Gastroesophageal sphincter (tissue), 4 donors: ENCODE measurements at regions not wholly inside any gene's neighbourhood (a gene's known extent, or its start where the extent isn't known, plus 50 kb on each side); places are given as distances from the start of the nearest gene placed in this dataset.

Experiments
- ATAC-seq: fragments of 150-250 bp; one replicate; pipeline ENCODE4 v1.9.1; 2016; ENCODE audit warnings: mild to moderate bottlenecking, moderate library complexity
- H3K27ac ChIP-seq, 4 donors: fragments of 200-600 bp; sonication (generic) in 3 of 4; 1 replicate in 3 of 4; 2 replicates in 1 of 4; pipeline ENCODE4 v1.5.1; 2016 to 2019
- H3K27me3 ChIP-seq: fragments of 200-600 bp; sonication (generic); one replicate; pipeline ENCODE4 v1.5.1; 2019
- H3K36me3 ChIP-seq, 2 donors: fragments of 200-600 bp; sonication (generic); one replicate each; pipeline ENCODE4 v1.5.1; 2019; ENCODE audit warnings: control low read depth in 1 of 2
- H3K4me1 ChIP-seq, 3 donors: fragments of 200-600 bp; sonication (generic); 1 replicate in 2 of 3; 2 replicates in 1 of 3; pipeline ENCODE4 v1.5.1; 2016 to 2019; ENCODE audit warnings: control low read depth in 2 of 3
- H3K4me3 ChIP-seq, 2 donors: fragments of 200-600 bp; sonication (generic); one replicate each; pipeline ENCODE4 v1.5.1; 2019; ENCODE audit warnings: mild to moderate bottlenecking in 1 of 2, moderate library complexity in 1 of 2
- H3K9me3 ChIP-seq, 3 donors: fragments of 200-600 bp; sonication (generic); one replicate each; pipeline ENCODE4 v1.5.1; 2017 to 2019; ENCODE audit warnings: control low read depth in 2 of 3
- CTCF ChIP-seq, 4 experiments: fragments of 200-600 bp in 2 of 4; fragments of 450-650 bp in 2 of 4; sonication (generic) in 1 of 4; IDR thresholded peaks; one replicate each; pipeline ENCODE4 v1.5.1; 2017 to 2019; ENCODE audit warnings: antibody characterized with exemption in 4 of 4, mild to moderate bottlenecking in 2 of 4, moderate library complexity in 2 of 4
- EP300 ChIP-seq: sonication (generic); formaldehyde crosslinking; IDR thresholded peaks from one replicate; pipeline ENCODE4 v1.6.1; 2017; ENCODE audit warnings: antibody characterized with exemption, mild to moderate bottlenecking
- POLR2A ChIP-seq, 2 donors: fragments of 450-650 bp; IDR thresholded peaks; one replicate each; pipeline ENCODE4 v1.6.1; 2017; ENCODE audit warnings: antibody characterized with exemption in 2 of 2, mild to moderate bottlenecking in 2 of 2, moderate library complexity in 1 of 2
- POLR2AphosphoS5 ChIP-seq: sonication (generic); formaldehyde crosslinking; IDR thresholded peaks from one replicate; pipeline ENCODE4 v1.6.1; 2017; ENCODE audit warnings: antibody characterized with exemption
- WGBS, 2 donors: methylation state at CpG; one replicate each; pipeline ENCODE4 v1.1.5; 2018; ENCODE audit warnings: low coverage in 1 of 2; 5-methylcytosine and 5-hydroxymethylcytosine counted together

DNA sequence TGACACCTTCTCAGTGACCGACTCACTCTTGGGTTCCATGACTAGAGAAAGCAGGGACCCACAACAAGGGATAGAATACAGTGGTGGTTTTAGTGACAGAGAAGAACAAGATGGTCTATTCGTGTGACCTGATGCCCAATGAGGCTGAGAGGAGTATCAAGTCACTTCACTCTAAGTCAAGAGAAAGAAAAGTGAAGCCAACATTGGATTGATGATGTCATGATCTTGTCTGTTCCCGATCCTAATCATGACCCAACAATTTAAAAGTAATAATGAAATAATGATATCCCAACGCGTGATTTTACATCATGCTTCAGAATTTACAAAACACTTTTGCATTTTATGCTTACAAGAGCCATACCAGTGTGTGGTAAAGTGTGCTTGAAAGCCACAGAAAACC, 155.6 kb upstream of the POU3F3 start:
- no peak for TF ChIP-seq POLR2AphosphoS5
- no peak for TF ChIP-seq POLR2A (IDR thresholded peaks at IDR 0.05)
- no peak for TF ChIP-seq EP300
- TF ChIP-seq CTCF (IDR thresholded peaks at IDR 0.05): no peak
- no peak overlapping the region for H3K27ac ChIP-seq
- ATAC-seq: no peak
- H3K9me3 ChIP-seq: no peaks in the 10 kb centered on the region
- 62 to 70% methylated on average over 5 of the region's 5 CpGs for WGBS, 2 donors
- H3K4me3 ChIP-seq: no peak overlapping the region
- no peaks in the 10 kb centered on the region for H3K36me3 ChIP-seq
- H3K4me1 ChIP-seq: no peaks in the 10 kb centered on the region
- H3K27me3 ChIP-seq: no peaks in the 10 kb centered on the region

- Histone ChIP-seq H3K27ac (no peak overlapping the region), H3K27me3 (peaks cover 5% of the 10 kb centered on the region), H3K9me3 (no peaks in the 10 kb centered on the region), H3K4me1 (no peaks in the 10 kb centered on the region), H3K4me3 (no peak overlapping the region), H3K36me3 (no peaks in the 10 kb centered on the region)
- WGBS, 2 donors: 60 to 75% methylated on average over 1 to 12 of the region's 19 CpGs
- no peak for ATAC-seq
- TF ChIP-seq POLR2AphosphoS5: no peak
- TF ChIP-seq EP300: no peak
- TF ChIP-seq CTCF (IDR thresholded peaks at IDR 0.05): no peak
- no peak for TF ChIP-seq POLR2A (IDR thresholded peaks at IDR 0.05)
Observed at GRCh38 chr2:104701411-104701911, 152.5 kb upstream of the POU3F3 start.

DNA sequence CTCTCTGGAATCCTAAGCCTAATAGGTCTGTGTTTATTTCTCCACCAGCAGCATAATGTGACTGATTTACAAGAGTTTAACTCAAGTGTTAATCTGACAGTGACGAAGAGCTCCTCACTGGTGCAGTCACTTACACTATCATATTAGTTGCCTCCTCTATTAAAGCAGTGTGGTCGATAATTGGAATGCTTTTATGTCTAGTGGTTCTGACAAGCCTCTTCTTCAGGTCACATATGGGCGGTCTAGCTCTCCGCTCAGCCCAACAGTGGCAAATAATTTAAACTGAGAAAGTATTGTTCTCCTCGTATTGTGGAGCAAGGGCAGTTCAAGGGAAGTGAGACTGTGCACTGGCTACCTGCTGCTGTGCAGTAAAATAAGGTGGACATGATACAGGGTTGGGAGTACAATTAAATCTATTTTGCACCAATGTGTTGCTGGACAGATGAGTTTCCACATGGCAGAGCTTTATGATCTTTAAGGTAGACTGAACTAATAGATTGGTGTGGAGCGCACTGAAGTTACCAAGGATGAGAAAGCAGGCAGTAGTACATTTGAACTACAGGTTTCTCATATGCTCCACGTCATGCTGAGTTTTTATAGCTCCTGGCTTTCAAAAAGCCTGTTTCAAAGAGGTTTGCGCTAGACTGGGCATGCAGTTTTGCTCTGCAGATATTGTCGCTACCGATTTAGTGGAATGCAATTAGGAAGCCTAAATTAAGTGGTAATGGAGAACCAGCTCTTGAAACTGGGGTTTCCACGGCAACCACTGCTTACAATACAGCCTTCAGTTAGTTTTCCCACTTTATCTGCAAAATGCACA, 151.7 kb upstream of the POU3F3 start:
- Histone ChIP-seq H3K36me3 (no peaks in the 10 kb centered on the region), H3K9me3 (no peaks in the 10 kb centered on the region), H3K27me3 (peaks cover 5% of the 10 kb centered on the region), H3K4me1 (no peaks in the 10 kb centered on the region), H3K4me3 (no peak overlapping the region), H3K27ac (no peak overlapping the region)
- TF ChIP-seq POLR2A (IDR thresholded peaks at IDR 0.05): no peak
- TF ChIP-seq POLR2AphosphoS5: no peak
- no peak for TF ChIP-seq CTCF (IDR thresholded peaks at IDR 0.05)
- no peak for TF ChIP-seq EP300
- no peak for ATAC-seq
- WGBS, 2 donors: 38 to 64% methylated on average over 10 to 11 of the region's 11 CpGs

GRCh38 chr2:104703669-104704068, 150.2 kb upstream of the POU3F3 start:
- H3K4me3 ChIP-seq: no peak overlapping the region

More at GRCh38 chr2:104703669-104704068, 150.2 kb upstream of the POU3F3 start:
- no peak for ATAC-seq
- Histone ChIP-seq H3K36me3 (no peaks in the 10 kb centered on the region), H3K9me3 (no peaks in the 10 kb centered on the region), H3K27ac (no peak overlapping the region), H3K4me1 (no peaks in the 10 kb centered on the region), H3K27me3 (peaks cover 5% of the 10 kb centered on the region)
- TF ChIP-seq EP300: no peak
- no peak for TF ChIP-seq POLR2AphosphoS5
- no peak for TF ChIP-seq POLR2A (IDR thresholded peaks at IDR 0.05)
- no peak for TF ChIP-seq CTCF (IDR thresholded peaks at IDR 0.05)
- WGBS, 2 donors: 40 to 59% methylated on average over 5 to 7 of the region's 8 CpGs
